ENCODE measurements at regions not wholly inside any gene's neighbourhood (a gene's known extent, or its start where the extent isn't known, plus 50 kb on each side); places are given as distances from the start of the nearest gene placed in this dataset.

- 91 to 92% methylated on average over 2 of the region's 2 CpGs for WGBS, 2 donors
- TF ChIP-seq CTCF (IDR thresholded peaks at IDR 0.05) (no peak), POLR2A (IDR thresholded peaks at IDR 0.05) (no peak)
Measured at GRCh38 chr5:58185397-58185796, 274.5 kb downstream of the PLK2 start.

GRCh38 chr5:58184910-58185309 lies 275.0 kb downstream of the PLK2 start:
- H3K4me3 ChIP-seq (ENCODE audit: low read depth, poor library complexity, severe bottlenecking) = no peak overlapping the region
- WGBS, 2 donors = 86 to 89% methylated on average over 2 of the region's 2 CpGs
- DNase-seq (ENCODE audit: low spot score in 2 of 2) = no peak
- intact Hi-C loops (cut with DNase I; ENCODE audit: low total_unique reads) = no loop called here
- TF ChIP-seq POLR2A (IDR thresholded peaks at IDR 0.05) (no peak), CTCF (IDR thresholded peaks at IDR 0.05) (no peak)

More at GRCh38 chr5:58185397-58185796, 274.5 kb downstream of the PLK2 start:
- H3K4me3 ChIP-seq (ENCODE audit: low read depth, poor library complexity, severe bottlenecking) = no peak overlapping the region
- no peak for DNase-seq (ENCODE audit: low spot score in 2 of 2)
- intact Hi-C loops (cut with DNase I; ENCODE audit: low total_unique reads) = no loop called here

GRCh38 chr5:58183786-58184085 lies 276.1 kb downstream of the PLK2 start:
- TF ChIP-seq POLR2A (IDR thresholded peaks at IDR 0.05) (no peak), CTCF (IDR thresholded peaks at IDR 0.05) (no peak)
- WGBS, 2 donors = 64 to 69% methylated on average over 2 of the region's 2 CpGs
- no peak overlapping the region for H3K4me3 ChIP-seq (ENCODE audit: low read depth, poor library complexity, severe bottlenecking)
- no peak for DNase-seq (ENCODE audit: low spot score in 2 of 2)
- intact Hi-C loops (cut with DNase I; ENCODE audit: low total_unique reads) = no loop called here

- DNase-seq (ENCODE audit: low spot score in 2 of 2) = no peak
- H3K4me3 ChIP-seq (ENCODE audit: low read depth, poor library complexity, severe bottlenecking) = no peak overlapping the region
- TF ChIP-seq POLR2A (IDR thresholded peaks at IDR 0.05) (no peak), CTCF (IDR thresholded peaks at IDR 0.05) (no peak)
- WGBS, 2 donors = 49 to 58% methylated on average over 6 of the region's 6 CpGs
- intact Hi-C loops (cut with DNase I; ENCODE audit: low total_unique reads) = no loop called here
Measured at GRCh38 chr5:58183078-58183785, 276.7 kb downstream of the PLK2 start.

- WGBS, 2 donors = 76 to 77% methylated on average over 3 of the region's 3 CpGs
- TF ChIP-seq CTCF (IDR thresholded peaks at IDR 0.05) (no peak), POLR2A (IDR thresholded peaks at IDR 0.05) (no peak)
- intact Hi-C loops (cut with DNase I; ENCODE audit: low total_unique reads) = no loop called here
- H3K4me3 ChIP-seq (ENCODE audit: low read depth, poor library complexity, severe bottlenecking) = no peak overlapping the region
- DNase-seq (ENCODE audit: low spot score in 2 of 2) = no peak
Measured at GRCh38 chr5:58182287-58182841, 277.5 kb downstream of the PLK2 start.

All from lower leg skin (tissue), 4 donors.